NCI-H146 treated with DMSO at 0.1 percent for 48 hours (cell line): ENCODE measurements at regions not wholly inside any gene's neighbourhood (a gene's known extent, or its start where the extent isn't known, plus 50 kb on each side); places are given as distances from the start of the nearest gene placed in this dataset.

Experiments
- DNase-seq: peaks from one replicate; lab custom pipeline; 2025; ENCODE audit not compliant: unreplicated experiment; lab: John Stamatoyannopoulos, UW

DNA sequence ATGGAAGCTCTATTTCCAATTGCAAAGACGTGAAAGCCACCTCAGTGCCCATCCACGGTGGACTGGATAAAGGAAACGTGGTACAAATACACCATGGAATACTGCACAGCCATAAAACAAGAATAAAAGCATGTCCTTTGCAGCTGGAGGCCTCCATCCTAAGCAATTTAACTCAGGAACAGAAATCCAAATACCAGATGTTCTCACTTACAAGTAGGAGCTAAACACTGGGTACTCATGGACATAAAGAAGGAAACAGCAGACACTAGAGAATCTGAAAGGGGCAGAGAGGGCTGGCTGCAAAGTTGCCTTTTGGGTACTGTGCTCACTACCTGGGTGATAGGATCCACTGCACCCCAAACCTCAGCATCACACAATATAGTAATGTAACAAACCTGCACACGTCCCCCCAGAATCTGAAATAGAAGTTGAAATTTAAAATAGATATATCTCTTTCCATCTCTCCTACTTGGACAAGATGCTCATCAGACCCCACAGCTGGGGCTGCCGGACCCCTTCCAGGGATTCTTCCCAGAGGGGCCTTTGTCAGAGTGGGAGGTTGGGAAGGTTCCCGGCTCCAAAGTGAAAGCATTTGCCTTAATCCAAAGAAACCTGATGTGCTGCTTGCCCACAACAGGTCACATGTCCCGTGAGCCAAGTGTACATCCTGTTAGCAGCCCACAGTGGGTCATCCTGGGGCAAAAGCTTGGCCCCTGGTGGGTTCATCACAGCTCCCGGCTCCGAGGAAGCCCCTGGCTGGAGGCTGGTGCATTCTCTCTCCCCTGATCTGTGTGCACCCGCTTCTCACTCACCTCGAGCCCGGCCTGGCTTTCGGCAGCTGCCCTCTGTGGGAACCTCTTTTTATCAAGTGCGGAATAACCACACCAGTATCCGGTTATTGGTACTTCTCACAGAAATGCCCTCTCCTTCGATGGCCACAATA lies 172.3 kb upstream of the PPP2R2D start:
- DNase-seq = no peak

DNA sequence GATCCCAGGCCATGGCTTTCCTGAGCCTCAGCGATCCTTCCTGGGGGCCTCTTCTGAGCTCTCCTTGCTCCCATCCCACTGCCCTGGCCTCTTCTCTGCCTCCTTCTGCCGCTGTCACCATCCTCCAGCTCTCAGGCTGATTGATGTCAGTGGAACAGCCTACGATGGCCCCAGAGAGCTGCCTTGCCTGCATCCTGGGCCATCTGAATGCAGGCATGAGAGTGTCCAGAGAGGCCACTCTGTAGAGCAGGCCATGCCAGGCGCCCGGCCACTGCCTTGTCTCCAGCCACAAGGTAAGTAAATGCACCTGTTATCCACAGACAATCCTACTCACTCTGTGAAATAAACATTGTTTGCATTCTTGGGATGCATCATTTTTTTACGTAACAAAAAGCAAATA lies 171.4 kb upstream of the PPP2R2D start:
- no peak for DNase-seq

DNA sequence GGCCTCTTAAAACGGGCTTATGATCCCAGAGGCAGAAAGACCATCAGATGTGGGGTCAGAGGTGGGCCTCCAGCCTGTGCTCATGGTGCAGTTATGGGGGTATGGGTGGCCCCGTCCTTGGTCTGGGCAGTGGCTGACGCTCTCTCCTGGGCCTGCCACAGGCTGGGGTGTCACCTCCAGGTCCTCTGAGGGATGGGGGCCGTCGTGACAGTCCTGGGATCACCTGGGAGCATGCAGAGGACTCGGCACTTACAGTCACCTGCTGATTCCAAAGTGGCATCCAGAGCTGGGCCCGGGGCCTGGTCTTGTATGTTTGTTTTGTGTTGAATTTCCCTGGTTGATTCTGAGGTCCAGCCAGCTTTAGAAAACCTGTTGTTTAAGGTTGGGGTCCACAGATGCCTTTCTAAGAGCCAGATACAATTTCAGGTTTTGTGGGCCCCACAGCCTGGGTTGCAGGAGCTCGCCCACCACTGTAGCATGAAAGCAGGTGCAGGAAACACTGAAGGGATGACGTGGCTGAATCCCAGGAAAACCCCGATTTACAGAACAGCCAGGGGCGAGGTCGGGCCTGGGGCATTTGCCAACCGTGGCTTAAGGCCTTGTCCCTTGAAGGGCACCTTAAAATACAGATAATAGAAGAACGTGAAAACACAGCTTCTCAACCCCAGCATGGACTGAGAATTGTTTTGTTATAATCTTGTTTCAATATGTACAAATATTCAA lies 170.7 kb upstream of the PPP2R2D start:
- DNase-seq = no peak

DNA sequence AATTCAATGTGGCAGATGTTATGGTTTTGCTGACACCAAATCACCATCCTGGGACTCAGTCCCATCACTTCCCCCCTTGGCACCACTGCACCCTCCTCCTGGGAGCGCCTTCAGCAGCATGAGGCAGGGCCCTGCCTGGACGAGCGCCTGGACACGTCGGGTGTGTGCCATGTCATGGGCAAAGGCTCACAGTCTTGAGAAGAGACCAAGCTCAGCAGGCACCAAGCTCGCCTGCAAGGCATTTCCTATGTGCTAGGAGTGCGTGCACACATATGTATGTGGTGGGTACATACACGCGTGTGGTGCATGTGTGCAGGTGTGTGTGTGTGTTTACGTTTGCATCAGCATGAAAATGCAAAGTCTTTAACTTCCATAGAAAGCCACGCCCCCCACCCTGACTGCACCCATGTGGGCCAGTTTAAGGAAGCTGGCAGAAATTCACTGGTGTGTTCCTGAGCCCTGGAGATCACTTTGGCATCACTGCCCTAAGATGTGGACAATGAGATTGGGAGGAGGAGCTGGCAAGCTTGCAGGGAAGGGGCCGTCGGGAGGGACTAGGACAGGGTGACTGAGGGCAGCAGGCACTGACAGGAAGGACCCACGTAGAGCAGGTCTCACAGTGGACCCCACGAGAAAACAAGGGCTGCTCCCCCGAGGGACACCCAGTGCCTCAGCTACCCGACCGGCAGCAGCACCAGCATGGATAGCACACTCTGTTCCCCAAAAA lies 169.9 kb upstream of the PPP2R2D start:
- DNase-seq = no peak

DNA sequence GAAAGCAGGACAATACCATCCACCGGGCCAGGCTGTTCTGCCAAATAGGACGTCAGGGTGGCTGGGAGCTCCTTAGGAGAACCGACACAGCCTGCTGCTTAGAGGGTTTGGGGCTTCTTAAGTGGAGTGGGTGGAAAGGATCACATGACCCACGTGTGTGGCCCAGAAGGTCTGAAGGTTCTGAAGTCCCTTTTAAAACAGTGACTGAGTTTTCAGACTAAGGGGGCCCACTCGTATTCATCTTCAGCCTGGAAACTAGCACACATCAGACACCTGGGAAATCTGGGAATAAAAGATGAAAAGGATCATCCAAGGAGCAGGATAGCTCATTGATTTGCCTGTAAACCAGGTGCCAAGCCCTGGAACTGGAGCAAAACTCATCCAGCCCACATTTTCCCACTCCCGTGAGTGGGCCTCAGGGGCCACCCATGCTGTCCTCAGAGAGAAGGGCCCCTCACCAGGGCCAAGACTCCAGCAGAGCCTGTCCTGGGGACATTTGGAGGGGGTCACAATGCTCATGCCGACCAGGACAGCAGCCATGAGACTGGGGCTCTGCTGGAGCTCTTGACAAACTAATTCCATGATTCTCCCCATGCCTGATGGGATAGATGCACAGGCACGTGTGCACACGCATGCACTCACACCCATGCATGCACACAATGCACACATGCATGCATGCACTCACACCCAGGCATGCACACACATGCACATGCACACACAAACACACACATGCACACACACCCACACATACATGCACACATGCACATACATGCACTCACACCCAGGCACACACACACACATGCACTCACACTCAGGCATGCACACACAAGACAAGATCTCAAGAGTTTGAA lies 168.8 kb upstream of the PPP2R2D start:
- no peak for DNase-seq

DNA sequence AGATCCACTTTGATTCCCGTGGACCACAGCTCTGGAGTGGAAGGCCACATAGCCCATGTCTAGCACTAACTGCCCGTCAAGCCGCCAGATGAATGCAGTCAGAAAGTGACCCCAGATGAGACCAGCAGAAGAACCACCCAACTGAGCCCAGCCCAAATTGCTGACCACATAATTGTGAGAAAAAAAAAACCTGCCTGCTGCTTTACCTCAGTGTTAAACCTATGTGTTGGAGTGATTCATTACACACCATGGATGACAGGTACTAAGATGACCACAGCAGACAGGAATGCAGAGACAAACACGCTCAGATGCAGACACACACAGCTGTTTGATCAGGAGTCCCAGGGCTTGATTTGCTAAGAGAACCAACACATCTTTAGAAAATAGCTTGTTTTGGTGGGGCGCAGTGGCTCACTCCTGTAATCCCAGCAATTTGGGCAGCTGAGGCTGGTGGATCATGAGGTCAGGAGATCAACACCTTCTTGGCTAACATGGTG lies 168.1 kb upstream of the PPP2R2D start:
- DNase-seq = no peak

DNA sequence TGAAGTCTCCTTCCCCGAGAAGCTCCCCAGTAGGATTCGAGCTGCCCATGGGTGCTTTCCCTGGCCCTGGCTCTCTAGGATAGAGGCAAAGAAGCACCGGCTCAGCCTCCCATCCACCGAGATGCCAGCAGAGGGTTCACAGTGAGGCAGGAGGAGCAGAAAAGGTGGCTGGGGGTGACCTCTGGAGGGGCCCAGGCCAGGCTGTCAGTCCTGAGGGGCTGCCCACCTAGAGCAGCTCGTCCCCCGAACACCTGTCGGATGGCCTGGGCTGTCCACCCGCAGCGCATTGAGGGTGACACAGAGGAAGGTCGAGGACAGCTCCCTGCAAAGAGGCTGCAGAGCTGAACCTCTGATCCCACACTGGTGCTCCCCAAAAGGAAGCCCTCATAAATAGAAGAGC lies 167.2 kb upstream of the PPP2R2D start:
- DNase-seq = no peak

DNA sequence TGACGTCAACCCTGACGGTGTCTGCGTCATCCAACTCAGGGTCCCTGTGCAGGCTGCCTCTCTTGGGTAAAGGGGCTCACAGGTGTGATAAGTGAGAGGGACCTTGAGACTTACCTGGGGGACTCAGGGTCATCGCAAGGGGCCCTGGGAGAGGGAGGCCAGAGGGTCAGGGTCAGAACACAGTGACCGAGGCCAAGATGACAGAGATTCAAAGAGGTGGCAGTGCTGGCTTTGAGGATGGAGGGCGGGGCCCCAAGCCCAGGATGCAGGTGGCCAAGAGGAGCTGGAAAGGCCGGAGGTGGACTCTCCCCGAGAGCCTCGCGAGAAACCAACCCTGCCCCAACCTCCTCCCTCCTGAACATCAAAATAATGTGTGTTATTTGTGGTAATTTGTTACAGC lies 165.2 kb upstream of the PPP2R2D start:
- DNase-seq = no peak

DNA sequence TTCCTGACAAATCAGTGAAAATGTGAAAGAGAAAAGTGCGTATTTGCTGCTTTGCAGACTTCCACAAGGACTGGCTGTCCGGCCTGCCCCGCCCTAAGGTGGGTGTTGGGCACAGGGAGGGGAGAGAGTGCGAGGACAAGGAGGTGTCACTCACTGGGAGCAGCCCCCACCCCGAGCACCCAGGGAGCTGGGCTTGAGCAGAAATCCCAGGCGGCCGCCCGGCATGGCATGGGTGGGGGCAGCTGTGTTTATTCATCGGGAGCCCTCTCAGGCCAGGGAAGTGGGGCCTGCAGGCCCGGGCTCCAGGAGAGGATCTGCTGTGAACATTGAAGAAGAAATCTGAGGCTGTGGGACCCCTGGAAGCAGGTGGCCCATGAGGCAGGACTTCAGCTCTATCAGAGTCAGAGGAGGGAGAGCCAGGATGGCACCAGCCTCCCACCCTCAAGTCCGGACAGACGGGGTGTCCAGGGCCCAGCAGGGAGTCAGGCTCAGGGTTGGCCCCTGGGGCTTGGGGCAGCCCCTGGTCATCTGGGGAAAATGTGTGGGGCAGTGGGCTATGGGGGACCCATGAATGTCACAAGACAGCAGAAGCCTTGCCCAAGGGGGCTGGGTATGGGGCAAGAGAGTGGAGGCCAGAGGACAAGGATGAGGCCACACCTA lies 164.4 kb upstream of the PPP2R2D start:
- DNase-seq = no peak

DNA sequence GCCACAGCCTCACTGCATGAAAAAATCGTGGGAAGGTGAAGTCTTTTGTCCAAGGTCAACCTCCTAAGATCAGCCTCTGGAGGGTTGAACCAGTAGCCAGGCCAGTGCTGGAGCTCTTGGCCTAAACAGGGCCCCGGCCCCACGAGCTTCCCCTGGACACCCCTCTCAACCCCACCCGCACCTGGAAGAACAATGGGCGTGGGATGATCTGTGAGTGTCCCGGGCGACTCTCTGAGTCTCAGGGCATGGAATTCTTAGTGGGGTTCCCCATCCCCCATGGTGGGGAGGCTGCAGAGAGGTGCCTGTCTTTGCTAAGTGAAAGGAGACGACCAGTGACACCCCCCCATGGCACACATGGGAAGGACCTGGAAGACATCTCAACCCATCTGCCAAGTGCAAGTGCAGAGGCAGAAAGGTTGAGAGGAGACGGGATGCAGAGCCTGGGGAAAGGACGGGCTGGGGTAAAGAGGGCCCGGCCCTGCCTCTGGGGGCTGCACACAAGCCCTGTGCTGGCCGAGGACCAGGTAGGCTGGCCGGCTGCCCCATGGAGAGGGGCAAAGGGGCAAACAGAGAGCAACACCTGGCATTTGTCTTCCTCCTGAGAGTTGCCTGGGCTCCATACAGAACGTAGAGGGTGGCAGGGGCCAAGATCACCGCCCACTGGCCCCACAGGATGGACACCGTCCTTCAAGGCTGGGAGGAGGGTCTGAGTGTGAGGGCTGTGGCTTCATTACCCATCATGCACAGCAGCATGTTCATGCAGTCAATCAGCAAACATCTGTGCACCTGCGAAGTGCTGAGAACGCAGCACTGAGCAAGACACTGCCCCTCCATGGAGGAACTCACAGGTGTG lies 163.0 kb upstream of the PPP2R2D start:
- no peak for DNase-seq

DNA sequence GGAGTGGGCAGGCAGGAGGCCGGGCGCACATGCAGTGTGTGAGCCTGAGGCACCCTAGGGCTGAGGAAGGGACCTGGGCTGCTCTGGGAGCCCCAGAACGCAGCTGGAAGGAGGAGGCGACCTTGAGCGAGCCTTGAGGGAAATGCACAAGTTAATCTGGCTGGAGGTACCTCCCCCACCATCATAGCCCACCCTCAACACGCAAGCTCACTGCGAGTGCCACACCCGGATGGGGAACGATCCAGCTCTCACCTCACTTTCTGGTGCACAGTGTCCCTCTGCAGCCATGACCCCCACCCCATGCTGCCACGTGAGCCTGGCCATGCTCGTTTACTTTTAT lies 162.4 kb upstream of the PPP2R2D start:
- no peak for DNase-seq

DNA sequence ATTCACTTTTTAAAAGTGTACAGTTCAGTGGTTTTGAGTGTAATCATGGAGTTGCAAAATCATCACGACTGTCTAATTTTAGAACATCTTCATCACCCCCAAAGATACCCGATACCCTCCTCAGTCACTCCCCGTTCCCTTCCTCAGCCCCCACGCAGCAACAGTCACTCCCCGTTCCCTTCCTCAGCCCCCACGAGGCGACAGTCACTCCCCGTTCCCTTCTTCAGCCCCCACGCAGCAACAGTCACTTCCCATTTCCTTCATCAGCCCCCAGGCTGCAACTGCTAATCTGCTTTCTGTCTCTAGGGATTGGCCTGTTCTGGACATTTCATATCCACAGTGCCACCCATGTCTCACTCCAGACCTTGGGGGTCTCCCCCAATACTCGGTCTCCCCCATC lies 161.6 kb upstream of the PPP2R2D start:
- no peak for DNase-seq

DNA sequence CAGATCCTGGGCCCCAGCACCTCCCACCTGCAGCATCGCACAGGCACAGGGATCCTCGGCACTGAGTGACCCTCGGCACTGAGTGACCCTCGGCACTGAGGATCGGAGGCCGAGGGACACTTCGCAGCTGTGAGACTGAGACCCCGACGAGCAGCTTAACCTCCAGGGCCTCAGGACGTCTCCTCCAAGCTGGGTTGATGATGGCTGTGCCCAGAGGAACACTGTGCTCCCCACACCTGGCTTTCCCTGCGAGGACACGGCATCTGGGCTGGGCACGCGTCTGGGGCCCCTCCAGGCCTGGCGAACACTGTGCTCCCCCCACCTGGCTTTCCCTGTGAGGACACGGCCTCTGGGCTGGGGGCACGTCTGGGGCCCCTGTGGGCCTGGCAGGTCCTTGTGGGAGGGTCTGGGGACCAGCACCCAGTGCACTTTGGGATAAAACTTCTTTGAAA lies 158.3 kb upstream of the PPP2R2D start:
- DNase-seq = no peak

DNA sequence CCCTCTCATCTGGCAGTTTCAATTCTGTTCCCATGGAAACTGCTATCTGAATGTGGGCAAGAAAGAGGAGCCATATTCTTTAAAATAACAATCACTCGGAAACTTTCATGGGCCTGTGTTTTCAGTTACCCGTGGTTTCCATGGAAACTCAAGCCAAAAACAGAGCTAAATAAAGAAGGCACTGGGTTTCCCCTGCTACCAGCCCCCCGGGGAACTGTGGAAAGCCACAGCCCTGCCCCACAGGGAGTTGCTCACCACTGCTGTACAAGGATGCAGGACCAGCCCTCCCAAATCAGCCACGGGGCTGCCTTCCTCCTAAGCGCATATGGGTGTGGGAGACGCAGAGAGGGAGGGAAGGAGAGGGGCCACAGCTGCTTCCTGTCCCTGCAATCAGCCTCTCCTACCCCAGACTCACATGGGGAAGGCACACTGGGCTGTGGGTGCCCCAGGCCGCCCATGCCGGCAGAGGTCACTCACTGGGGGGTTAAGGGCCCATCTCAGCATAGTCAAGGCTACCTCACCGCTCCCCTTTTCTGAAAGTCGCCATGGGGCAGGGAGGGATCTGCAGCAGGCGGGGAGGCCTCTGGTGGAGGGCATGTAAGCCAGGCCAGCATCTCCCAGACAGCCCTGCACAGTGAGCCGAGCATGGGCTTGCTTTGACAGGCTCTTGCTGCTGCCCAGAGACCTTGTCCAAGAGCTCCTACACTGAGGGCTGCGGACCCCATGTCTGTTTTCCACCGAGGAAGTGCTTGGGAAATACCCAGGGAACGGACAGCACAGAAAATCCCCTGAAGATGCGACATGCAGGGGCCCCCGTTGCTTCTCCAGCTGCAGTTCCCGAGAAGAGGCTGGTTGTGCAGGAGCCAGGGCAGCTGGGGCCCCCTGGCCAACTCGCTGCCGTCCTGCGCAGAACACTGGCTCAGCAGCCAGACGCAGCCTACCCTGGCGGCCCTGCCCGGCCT lies 157.3 kb upstream of the PPP2R2D start:
- no peak for DNase-seq

DNA sequence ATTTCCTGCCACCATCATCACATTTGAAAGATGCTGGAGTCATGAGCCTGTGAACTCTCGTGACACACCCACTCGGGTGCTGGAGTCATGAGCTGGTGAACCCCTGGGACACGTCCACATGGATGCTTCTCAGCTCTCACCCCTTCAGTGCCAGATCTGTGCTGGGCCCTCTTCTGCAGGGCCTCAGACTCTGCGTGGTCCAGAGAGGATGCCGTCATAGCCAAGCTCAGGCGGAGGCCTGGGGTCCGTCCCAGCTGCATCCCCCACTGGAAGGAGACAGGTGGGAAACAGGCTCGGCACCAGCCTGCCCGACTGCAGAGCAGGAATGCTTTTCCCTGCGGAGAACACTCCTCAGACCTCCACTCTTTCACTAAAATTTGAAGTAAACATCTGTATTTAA lies 156.5 kb upstream of the PPP2R2D start:
- DNase-seq = no peak

DNA sequence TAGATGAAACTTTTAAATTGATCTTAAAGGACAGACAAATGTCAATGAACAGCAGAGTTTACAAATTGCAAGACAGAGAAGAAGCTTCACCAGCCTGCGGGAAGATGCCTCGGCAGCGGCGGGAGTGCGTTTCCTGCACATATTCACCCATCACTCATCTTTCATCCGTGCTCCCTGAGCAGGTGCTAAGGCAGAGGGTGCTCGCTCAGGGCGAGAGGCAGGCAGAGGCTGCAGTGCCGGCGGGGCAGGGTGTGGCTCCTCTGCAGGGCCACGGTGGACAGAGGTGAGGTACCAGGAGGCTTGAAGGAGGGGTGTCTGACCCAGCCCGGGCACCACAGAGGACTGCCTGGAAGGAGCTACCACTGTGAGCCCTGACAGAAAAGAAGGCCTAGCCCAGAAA lies 155.2 kb upstream of the PPP2R2D start:
- no peak for DNase-seq

DNA sequence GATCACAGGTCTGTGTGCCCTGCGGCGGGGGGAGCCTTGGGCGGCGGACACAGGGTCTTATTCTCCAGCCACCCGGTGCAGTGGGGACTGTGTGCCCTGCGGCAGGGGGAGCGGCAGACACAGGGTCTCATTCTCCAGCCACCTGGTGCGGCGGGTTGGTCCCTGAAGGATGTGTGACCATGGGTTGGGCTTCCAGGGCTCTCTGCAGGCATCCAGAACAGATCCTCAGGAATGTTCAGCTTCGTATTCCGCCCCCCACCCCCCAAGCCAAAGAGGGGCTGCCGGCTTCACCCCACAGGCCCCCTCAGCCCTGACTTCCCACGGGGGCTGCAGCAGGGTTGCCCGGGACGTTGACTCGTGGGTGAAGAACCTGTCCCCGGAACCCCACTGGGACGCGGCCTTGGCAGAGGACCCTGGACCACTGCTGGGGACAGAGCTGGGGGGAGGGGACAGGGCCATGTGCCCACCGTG lies 154.5 kb upstream of the PPP2R2D start:
- no peak for DNase-seq

DNA sequence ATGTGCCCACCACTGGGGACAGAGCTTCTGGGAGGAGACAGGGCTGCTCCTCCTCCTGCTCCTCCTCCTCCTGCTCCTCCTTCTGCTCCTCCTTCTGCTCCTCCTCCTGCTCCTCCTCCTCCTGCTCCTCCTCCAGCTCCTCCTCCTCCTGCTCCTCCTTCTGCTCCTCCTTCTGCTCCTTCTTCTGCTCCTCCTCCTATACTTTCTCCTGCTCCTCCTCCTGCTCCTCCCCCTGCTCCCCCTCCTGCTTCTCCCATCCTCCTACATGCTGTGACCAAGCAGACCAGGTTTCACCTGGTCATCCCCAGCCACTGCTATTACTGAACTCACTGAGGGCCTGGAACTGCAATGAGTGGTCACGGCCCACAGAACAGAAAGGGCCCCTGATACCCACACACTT lies 154.0 kb upstream of the PPP2R2D start:
- no peak for DNase-seq
